Ovary (tissue), 7 donors: ENCODE measurements at regions not wholly inside any gene's neighbourhood (a gene's known extent, or its start where the extent isn't known, plus 50 kb on each side); places are given as distances from the start of the nearest gene placed in this dataset.

Experiments
- DNase-seq, 5 donors: peaks; one replicate each; pipeline ENCODE4 v3.0.0-alpha.2; 2019 to 2020
- H3K27ac ChIP-seq, 2 donors: fragments of 200-600 bp; one replicate each; pipeline versions ENCODE4 v1.5.1 to v1.8.0; 2019 to 2022
- H3K27me3 ChIP-seq: fragments of 200-600 bp; one replicate; pipeline ENCODE4 v1.8.0; 2022
- H3K36me3 ChIP-seq: fragments of 200-600 bp; sonication (generic); one replicate; pipeline ENCODE4 v1.5.1; 2019
- H3K4me1 ChIP-seq: one replicate; pipeline ENCODE4 v1.8.1; 2013; ENCODE audit warnings: mild to moderate bottlenecking, moderate library complexity; ENCODE audit not compliant: insufficient read depth
- H3K4me3 ChIP-seq: fragments of 200-600 bp; sonication (generic); one replicate; pipeline ENCODE4 v1.5.1; 2017
- H3K9me3 ChIP-seq, 2 donors: fragments of 200-600 bp in 1 of 2; sonication (generic) in 1 of 2; one replicate each; pipeline versions ENCODE4 v1.5.1 to v1.8.1; 2013 to 2019; ENCODE audit warnings: mild to moderate bottlenecking in 1 of 2, moderate library complexity in 1 of 2
- EP300 ChIP-seq: sonication (generic); formaldehyde crosslinking; IDR thresholded peaks from one replicate; pipeline ENCODE4 v1.6.1; 2017; ENCODE audit warnings: antibody characterized with exemption
- POLR2A ChIP-seq: fragments of 450-650 bp; IDR thresholded peaks from one replicate; pipeline ENCODE4 v1.6.1; 2017; ENCODE audit warnings: antibody characterized with exemption, mild to moderate bottlenecking, moderate library complexity
- WGBS, 3 donors: extraction: QIAGEN DNeasy Blood & Tissue Kit in 1 of 3; methylation state at CpG; one replicate each; pipeline versions ENCODE4 v1.1.5 to v1.1.7; 2013 to 2017; 5-methylcytosine and 5-hydroxymethylcytosine counted together
- intact Hi-C, 4 donors: fragments of 100-400 bp; cut with DNase I; formaldehyde crosslinking; loops; one replicate each; pipeline versions ENCODE4 v1.11.0 to v1.15.1; 2022 to 2023
- TF ChIP-seq, protein P1 (sequence below), 3 donors: fragments of 450-650 bp in 2 of 3; fragments of 200-600 bp in 1 of 3; IDR thresholded peaks; one replicate each; pipeline versions ENCODE4 v1.5.1 to v1.8.0; 2016 to 2022; ENCODE audit warnings: antibody characterized with exemption in 3 of 3, mild to moderate bottlenecking in 1 of 3
- donor health status: DM: no; HTN: no; CAD: no; lungs with moderate emphysema.
- donor health status: DM: no; HTN: no; CAD: no.
- donor health status: Bipolar disorder and iron deficiency.
- donor health status: DM: no; HTN: no; CAD: no.
- donor health status: DM: yes; HTN: yes; CAD: no.

DNA sequence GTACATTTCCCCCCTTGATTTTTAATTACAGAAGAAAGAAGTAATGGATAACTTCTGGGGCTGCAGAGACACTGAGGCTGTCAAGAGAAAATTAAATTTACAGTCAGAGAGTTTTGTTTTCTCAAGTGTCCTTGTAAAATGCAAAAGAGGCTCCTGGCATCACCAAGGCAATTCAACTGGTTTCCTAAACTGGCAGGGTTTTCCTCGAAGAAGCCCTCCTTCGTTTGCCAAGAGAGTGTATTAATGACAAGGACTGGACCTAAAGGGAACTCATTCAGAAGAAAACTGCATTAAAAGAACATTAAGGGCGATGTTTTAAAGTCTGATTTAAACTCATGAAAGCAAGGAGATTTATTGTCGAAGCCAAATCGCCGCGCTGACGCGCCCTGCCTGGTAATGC lies 476.9 kb downstream of the ZSWIM6 start:
- intact Hi-C loops: no loop called here
- H3K36me3 ChIP-seq: no peaks in the 10 kb centered on the region
- TF ChIP-seq POLR2A: no peak
- TF ChIP-seq EP300: no peak
- TF ChIP-seq, protein P1, sequence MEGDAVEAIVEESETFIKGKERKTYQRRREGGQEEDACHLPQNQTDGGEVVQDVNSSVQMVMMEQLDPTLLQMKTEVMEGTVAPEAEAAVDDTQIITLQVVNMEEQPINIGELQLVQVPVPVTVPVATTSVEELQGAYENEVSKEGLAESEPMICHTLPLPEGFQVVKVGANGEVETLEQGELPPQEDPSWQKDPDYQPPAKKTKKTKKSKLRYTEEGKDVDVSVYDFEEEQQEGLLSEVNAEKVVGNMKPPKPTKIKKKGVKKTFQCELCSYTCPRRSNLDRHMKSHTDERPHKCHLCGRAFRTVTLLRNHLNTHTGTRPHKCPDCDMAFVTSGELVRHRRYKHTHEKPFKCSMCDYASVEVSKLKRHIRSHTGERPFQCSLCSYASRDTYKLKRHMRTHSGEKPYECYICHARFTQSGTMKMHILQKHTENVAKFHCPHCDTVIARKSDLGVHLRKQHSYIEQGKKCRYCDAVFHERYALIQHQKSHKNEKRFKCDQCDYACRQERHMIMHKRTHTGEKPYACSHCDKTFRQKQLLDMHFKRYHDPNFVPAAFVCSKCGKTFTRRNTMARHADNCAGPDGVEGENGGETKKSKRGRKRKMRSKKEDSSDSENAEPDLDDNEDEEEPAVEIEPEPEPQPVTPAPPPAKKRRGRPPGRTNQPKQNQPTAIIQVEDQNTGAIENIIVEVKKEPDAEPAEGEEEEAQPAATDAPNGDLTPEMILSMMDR (IDR thresholded peaks at IDR 0.05): no peak
- no peaks in the 10 kb centered on the region for H3K4me1 ChIP-seq
- DNase-seq: no peak
- no peak overlapping the region for H3K27ac ChIP-seq
- 86 to 92% (median 88%) methylated on average over 9 of the region's 9 CpGs for WGBS, 3 donors
- no peak overlapping the region for H3K4me3 ChIP-seq
- no peaks in the 10 kb centered on the region for H3K9me3 ChIP-seq
- H3K27me3 ChIP-seq: no peaks in the 10 kb centered on the region

DNA sequence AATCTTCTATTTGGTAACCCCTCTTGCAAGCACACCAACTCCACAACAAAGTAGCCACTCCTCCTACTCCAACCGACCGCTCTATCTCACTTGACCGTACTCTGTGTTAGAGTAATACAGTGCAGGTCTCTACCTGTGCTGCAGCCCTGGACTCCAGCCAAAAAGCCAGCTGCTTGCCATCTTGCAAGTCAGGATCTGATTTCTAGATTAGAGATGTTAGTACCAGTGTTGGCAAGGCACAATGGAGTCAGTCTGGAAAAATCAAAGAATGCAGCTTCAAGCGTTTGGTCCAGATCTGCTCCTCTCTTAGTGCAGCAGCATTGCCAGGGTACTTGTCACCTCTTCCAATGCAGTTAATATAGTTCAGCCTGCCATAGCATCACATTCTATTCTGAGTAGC lies 477.6 kb downstream of the ZSWIM6 start:
- TF ChIP-seq EP300 (no peak), POLR2A (no peak)
- TF ChIP-seq, protein P1 (IDR thresholded peaks at IDR 0.05): no peak
- intact Hi-C loops: no loop called here
- no peak for DNase-seq
- H3K4me3 ChIP-seq: no peak overlapping the region
- H3K4me1 ChIP-seq: no peaks in the 10 kb centered on the region
- H3K36me3 ChIP-seq: no peaks in the 10 kb centered on the region
- H3K9me3 ChIP-seq: no peaks in the 10 kb centered on the region
- no peak overlapping the region for H3K27ac ChIP-seq
- 78 to 87% (median 86%) methylated on average over 4 of the region's 4 CpGs for WGBS, 3 donors
- no peaks in the 10 kb centered on the region for H3K27me3 ChIP-seq

DNA sequence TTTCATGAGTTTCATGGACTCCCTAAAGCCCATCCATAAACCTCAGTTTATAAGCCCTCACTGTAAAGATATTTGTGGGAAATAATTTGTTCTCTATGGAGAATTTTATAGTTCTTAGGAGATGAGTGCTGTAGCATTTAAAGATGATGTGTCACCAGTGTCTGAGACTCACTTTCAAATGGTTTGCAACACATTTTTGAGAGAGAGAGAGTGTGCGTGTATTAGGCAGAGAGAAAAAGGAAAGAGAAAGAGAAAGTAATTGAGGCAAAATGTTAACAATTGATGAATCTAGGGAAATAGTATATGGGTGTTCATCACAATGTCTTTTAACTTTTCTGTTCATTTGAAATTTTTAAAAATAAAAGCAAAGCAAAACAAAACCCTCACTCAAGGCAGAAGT lies 479.0 kb downstream of the ZSWIM6 start:
- Histone ChIP-seq H3K4me3 (no peak overlapping the region), H3K27ac (no peak overlapping the region), H3K9me3 (no peaks in the 10 kb centered on the region), H3K27me3 (no peaks in the 10 kb centered on the region), H3K4me1 (no peaks in the 10 kb centered on the region), H3K36me3 (no peaks in the 10 kb centered on the region)
- intact Hi-C loops: no loop called here
- WGBS, 3 donors: 64 to 71% (median 65%) methylated on average over 1 of the region's 1 CpG
- TF ChIP-seq POLR2A: no peak
- no peak for TF ChIP-seq EP300
- TF ChIP-seq, protein P1 (IDR thresholded peaks at IDR 0.05): no peak
- no peak for DNase-seq

DNA sequence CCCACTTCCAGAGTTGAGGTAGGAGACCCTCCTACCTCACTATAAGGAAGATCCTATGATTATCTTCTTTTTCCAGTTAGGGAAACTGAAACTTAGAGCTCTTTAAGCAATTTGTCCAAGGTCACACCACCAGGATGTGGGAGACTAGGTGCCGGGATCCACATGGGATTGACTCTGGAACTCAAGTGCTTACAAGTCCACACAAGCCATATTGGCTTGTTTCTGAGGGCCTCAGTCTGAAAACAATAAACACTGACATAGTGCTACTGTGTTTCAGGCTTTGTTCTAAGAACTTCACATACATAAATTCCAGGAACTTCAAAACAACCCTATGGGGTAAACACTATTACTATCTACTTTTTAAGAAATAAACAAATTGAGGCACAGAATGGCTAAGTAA lies 481.3 kb downstream of the ZSWIM6 start:
- intact Hi-C loops: no loop called here
- TF ChIP-seq, protein P1 (IDR thresholded peaks at IDR 0.05): no peak
- TF ChIP-seq POLR2A (no peak), EP300 (no peak)
- Histone ChIP-seq H3K9me3 (no peaks in the 10 kb centered on the region), H3K4me1 (no peaks in the 10 kb centered on the region), H3K4me3 (no peak overlapping the region), H3K36me3 (no peaks in the 10 kb centered on the region), H3K27ac (no peak overlapping the region), H3K27me3 (no peaks in the 10 kb centered on the region)
- no peak for DNase-seq
- WGBS, 3 donors: 60 to 72% (median 62%) methylated on average over 1 of the region's 1 CpG

DNA sequence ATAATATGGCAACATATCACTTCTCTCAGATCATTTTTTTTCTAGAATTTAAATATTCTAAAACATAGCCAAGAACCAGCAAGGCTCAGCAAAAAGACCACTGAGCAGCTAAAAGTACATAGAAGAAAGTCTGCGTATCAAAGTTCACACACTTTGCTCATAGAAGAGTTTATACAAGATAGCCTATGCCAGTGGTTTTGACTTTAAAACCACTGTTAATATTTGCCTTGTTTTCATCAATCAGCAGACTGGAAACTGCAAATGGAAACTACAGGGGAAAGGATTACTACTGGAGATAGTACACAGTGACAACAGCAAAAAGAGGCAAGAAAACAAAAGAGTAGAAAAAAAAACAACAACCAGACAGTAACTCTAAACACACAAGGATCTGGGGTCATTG lies 483.3 kb downstream of the ZSWIM6 start:
- H3K4me3 ChIP-seq: no peak overlapping the region
- H3K27me3 ChIP-seq: no peaks in the 10 kb centered on the region
- no peaks in the 10 kb centered on the region for H3K36me3 ChIP-seq
- no peak for DNase-seq
- intact Hi-C loops: no loop called here
- TF ChIP-seq, protein P1 (IDR thresholded peaks at IDR 0.05): no peak
- TF ChIP-seq POLR2A (no peak), EP300 (no peak)
- H3K27ac ChIP-seq: no peak overlapping the region
- H3K4me1 ChIP-seq: no peaks in the 10 kb centered on the region
- 96 to 97% (median 97%) methylated on average over 1 of the region's 1 CpG for WGBS, 3 donors
- no peaks in the 10 kb centered on the region for H3K9me3 ChIP-seq
